NB4 (cell line): ENCODE measurements at regions not wholly inside any gene's neighbourhood (a gene's known extent, or its start where the extent isn't known, plus 50 kb on each side); places are given as distances from the start of the nearest gene placed in this dataset.

Source experiments
- POLR2A ChIP-seq: IDR thresholded peaks from 2 replicates; pipeline ENCODE4 v1.6.1; 2011; ENCODE audit warnings: mild to moderate bottlenecking; ENCODE audit not compliant: insufficient read length; ENCODE audit errors: extremely low read depth
- TF ChIP-seq, protein P1 (sequence below): IDR thresholded peaks from one replicate; pipeline ENCODE4 v1.5.1; 2012; ENCODE audit warnings: low read depth, low read length

DNA sequence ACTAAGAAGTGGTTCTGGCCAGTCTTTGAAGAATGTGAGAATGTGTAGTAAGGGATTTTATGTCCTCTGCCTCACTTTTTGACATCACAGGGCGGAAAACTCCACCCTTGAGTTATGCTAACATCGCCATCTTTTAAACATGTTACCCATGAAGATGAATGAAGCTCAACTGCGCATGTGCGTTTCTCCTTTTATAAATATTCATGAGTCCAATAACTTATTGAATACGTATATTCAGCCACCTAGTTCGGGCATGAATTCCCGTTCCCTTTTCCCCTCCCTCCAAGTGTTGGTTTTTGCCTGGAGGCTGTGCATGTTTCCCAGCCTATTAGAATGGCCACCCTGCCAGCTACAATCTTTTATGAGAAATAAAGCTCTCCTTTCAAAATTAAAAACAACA, 51.7 kb upstream of the STPG2 start:
- TF ChIP-seq POLR2A, result no peak
- TF ChIP-seq, protein P1, sequence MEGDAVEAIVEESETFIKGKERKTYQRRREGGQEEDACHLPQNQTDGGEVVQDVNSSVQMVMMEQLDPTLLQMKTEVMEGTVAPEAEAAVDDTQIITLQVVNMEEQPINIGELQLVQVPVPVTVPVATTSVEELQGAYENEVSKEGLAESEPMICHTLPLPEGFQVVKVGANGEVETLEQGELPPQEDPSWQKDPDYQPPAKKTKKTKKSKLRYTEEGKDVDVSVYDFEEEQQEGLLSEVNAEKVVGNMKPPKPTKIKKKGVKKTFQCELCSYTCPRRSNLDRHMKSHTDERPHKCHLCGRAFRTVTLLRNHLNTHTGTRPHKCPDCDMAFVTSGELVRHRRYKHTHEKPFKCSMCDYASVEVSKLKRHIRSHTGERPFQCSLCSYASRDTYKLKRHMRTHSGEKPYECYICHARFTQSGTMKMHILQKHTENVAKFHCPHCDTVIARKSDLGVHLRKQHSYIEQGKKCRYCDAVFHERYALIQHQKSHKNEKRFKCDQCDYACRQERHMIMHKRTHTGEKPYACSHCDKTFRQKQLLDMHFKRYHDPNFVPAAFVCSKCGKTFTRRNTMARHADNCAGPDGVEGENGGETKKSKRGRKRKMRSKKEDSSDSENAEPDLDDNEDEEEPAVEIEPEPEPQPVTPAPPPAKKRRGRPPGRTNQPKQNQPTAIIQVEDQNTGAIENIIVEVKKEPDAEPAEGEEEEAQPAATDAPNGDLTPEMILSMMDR, result no peak
